Endothelial cell of umbilical vein (primary cell): ENCODE measurements at regions not wholly inside any gene's neighbourhood (a gene's known extent, or its start where the extent isn't known, plus 50 kb on each side); places are given as distances from the start of the nearest gene placed in this dataset.

ENCODE experiments used
- BruUV-seq: library from RNA; stranded (reverse); fragments of 400-500 nt; replicated peaks from 2 replicates; lab custom pipeline; 2021; lab: Mats Ljungman, UMichigan
- CTCF ChIA-PET: fragments of 300-600, 350-600 bp; sonication (Branson Sonifier 250); formaldehyde crosslinking; loops from one replicate; lab custom pipeline; 2021; ENCODE audit warnings: antibody characterized with exemption, inconsistent platforms; lab: Charles Lee
- POLR2A ChIA-PET: fragments of 300-600, 350-600 bp; sonication (Branson Sonifier 250); formaldehyde crosslinking; loops from one replicate; lab custom pipeline; 2021; ENCODE audit warnings: antibody characterized with exemption, inconsistent platforms; lab: Charles Lee
- DNase-seq: peaks from one replicate; pipeline ENCODE4 v3.0.0-alpha.2; 2011; ENCODE audit warnings: low read depth, low spot score
- FAIRE-seq: peaks from 2 replicates; lab custom pipeline; 2011; peaks lifted over from hg19 to GRCh38; lab: Jason Lieb, UNC
- H2AFZ ChIP-seq: 2 replicates; pipeline ENCODE4 v1.6.0; 2012; ENCODE audit warnings: low read depth, low read length, control low read depth, inconsistent platforms
- H3K27ac ChIP-seq: 2 replicates; pipeline ENCODE4 v1.5.1; 2011; ENCODE audit warnings: low read depth, mild to moderate bottlenecking, control low read depth, low read length, moderate library complexity; ENCODE audit not compliant: insufficient read depth
- H3K27me3 ChIP-seq, 2 experiments: 2 replicates each; pipeline versions ENCODE4 v1.6.0 to v1.6.1; 2011; ENCODE audit warnings: low read length in 2 of 2, mixed read lengths in 1 of 2; ENCODE audit not compliant: control insufficient read depth in 2 of 2, insufficient read depth in 2 of 2
- H3K36me3 ChIP-seq, 2 experiments: 2 replicates in 1 of 2; 3 replicates in 1 of 2; pipeline ENCODE4 v1.5.1; 2011; ENCODE audit warnings: low read length in 2 of 2, mild to moderate bottlenecking in 1 of 2, moderate library complexity in 1 of 2; ENCODE audit not compliant: control insufficient read depth in 2 of 2, insufficient read depth in 2 of 2; ENCODE audit errors: extremely low read depth in 1 of 2
- H3K4me1 ChIP-seq: 3 replicates; pipeline ENCODE4 v1.5.1; 2011; ENCODE audit warnings: mild to moderate bottlenecking, low read length; ENCODE audit not compliant: control insufficient read depth, insufficient read depth; ENCODE audit errors: extremely low read depth
- H3K4me2 ChIP-seq: 2 replicates; pipeline ENCODE4 v1.6.1; 2011; ENCODE audit warnings: low read length, control low read depth, mixed read lengths; ENCODE audit not compliant: insufficient read depth
- H3K4me3 ChIP-seq, 3 experiments: fragments of 200-600 bp in 1 of 3; sonication (generic), shearing (Covaris generic) in 1 of 3; replicated peaks in 1 of 3; 2 replicates each; pipeline ENCODE4 v1.5.1; 2011 to 2016; ENCODE audit warnings: control low read depth in 3 of 3, low read length in 3 of 3, mild to moderate bottlenecking in 2 of 3, inconsistent platforms in 1 of 3, low read depth in 1 of 3, moderate library complexity in 1 of 3; ENCODE audit not compliant: insufficient read depth in 1 of 3
- H3K79me2 ChIP-seq: 2 replicates; pipeline ENCODE4 v1.6.0; 2012; ENCODE audit warnings: low read length, inconsistent platforms; ENCODE audit not compliant: control insufficient read depth, insufficient read depth
- H3K9ac ChIP-seq: replicated peaks from 2 replicates; pipeline ENCODE3; 2011; ENCODE audit warnings: low read length, control low read depth; ENCODE audit not compliant: insufficient read depth; ENCODE audit errors: extremely low read depth
- H3K9me1 ChIP-seq: replicated peaks from 3 replicates; pipeline ENCODE4 v1.6.0; 2011; ENCODE audit warnings: mild to moderate bottlenecking, low read length; ENCODE audit not compliant: control insufficient read depth, insufficient read depth; ENCODE audit errors: extremely low read depth
- H3K9me3 ChIP-seq: replicated peaks from 2 replicates; pipeline ENCODE4 v1.5.1; 2012; ENCODE audit warnings: low read length, inconsistent platforms; ENCODE audit not compliant: control insufficient read depth, insufficient read depth
- H4K20me1 ChIP-seq: replicated peaks from 2 replicates; pipeline ENCODE3; 2011; ENCODE audit warnings: mild to moderate bottlenecking, low read length; ENCODE audit not compliant: control insufficient read depth, insufficient read depth; ENCODE audit errors: extremely low read depth
- EZH2 ChIP-seq: IDR thresholded peaks from 2 replicates; pipeline ENCODE4 v1.6.1; 2012; ENCODE audit warnings: borderline replicate concordance, low read depth, mild to moderate bottlenecking, moderate library complexity, low read length, inconsistent platforms; ENCODE audit not compliant: severe bottlenecking
- FOS ChIP-seq: IDR thresholded peaks from 2 replicates; pipeline ENCODE4 v1.6.1; 2011; ENCODE audit warnings: mild to moderate bottlenecking, low read length, moderate library complexity, borderline replicate concordance; ENCODE audit not compliant: insufficient read depth
- GATA2 ChIP-seq: IDR thresholded peaks from 2 replicates; pipeline ENCODE4 v1.7.0; 2011; ENCODE audit warnings: low read depth, mild to moderate bottlenecking, moderate library complexity, mixed read lengths, low read length; ENCODE audit not compliant: insufficient read length, insufficient read depth
- JUN ChIP-seq: IDR thresholded peaks from 2 replicates; pipeline ENCODE4 v1.6.1; 2011; ENCODE audit warnings: borderline replicate concordance, low read depth; ENCODE audit not compliant: insufficient read length, insufficient read depth
- MYC ChIP-seq: IDR thresholded peaks from one replicate; pipeline ENCODE4 v1.6.1; 2011; ENCODE audit warnings: mild to moderate bottlenecking, low read depth, low read length
- POLR2A ChIP-seq: IDR thresholded peaks from 2 replicates; pipeline ENCODE4 v1.6.1; 2012; ENCODE audit warnings: low read depth, mild to moderate bottlenecking, control low read depth, low read length
- POLR2AphosphoS5 ChIP-seq: IDR thresholded peaks from 2 replicates; pipeline ENCODE4 v1.6.1; 2012; ENCODE audit warnings: low read depth, mild to moderate bottlenecking, control low read depth, low read length, moderate library complexity; ENCODE audit not compliant: insufficient read depth
- dilution Hi-C: fragments of 300-500 bp; cut with MboI; formaldehyde crosslinking; loops from one replicate; pipeline ENCODE4 v1.15.0; 2019; ENCODE audit warnings: low sequenced_read_pairs; ENCODE audit not compliant: extremely low pct_ligation_motif_present
- intact Hi-C: fragments of 100-400 bp; cut with micrococcal nuclease; formaldehyde crosslinking; loops from one replicate; pipeline ENCODE4 v1.10.0; 2022
- TF ChIP-seq, protein P1 (sequence below): IDR thresholded peaks from 2 replicates; pipeline ENCODE4 v1.6.1; 2011; ENCODE audit not compliant: insufficient read depth, insufficient read length
- TF ChIP-seq, protein P2 (sequence below), 2 donors: IDR thresholded peaks; 1 replicate in 1 of 2; 2 replicates in 1 of 2; pipeline ENCODE4 v1.5.1; 2011; ENCODE audit warnings: low read length in 2 of 2, mild to moderate bottlenecking in 2 of 2, moderate library complexity in 2 of 2, control low read depth in 1 of 2, inconsistent platforms in 1 of 2, low read depth in 1 of 2; ENCODE audit not compliant: insufficient read depth in 1 of 2; ENCODE audit errors: extremely low read depth in 1 of 2

DNA sequence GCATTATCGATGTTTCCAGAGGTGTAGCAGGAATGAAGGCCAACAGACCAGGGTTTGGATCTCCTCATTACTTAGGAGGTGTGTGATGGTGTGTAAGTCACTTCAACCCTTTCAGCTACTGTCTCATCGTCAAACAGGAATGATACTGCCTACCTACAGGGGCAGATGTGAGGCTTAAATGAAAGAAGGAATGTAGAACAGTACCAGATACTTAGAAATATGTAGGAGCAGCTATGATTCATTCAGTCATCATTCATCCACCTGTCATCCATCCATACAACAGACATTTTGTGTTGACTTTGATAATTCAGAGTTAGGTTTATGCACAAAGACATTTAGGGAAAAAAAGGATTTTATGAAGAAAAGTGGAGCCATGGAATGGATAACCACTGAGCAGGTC, 486.9 kb upstream of the DAB1 start:
- Histone ChIP-seq H3K36me3 (no peaks in the 10 kb centered on the region), H3K27ac (no peak overlapping the region), H3K27me3 (no peaks in the 10 kb centered on the region), H3K9me3 (no peaks in the 10 kb centered on the region), H3K9ac (no peak overlapping the region), H3K4me3 (no peak overlapping the region), H3K4me1 (no peaks in the 10 kb centered on the region), H3K4me2 (no peak overlapping the region), H3K79me2 (no peaks in the 10 kb centered on the region), H2AFZ (no peak overlapping the region), H3K9me1 (no peaks in the 10 kb centered on the region), H4K20me1 (no peaks in the 10 kb centered on the region)
- intact Hi-C loops (no loop called here), dilution Hi-C loops (no loop called here)
- CTCF ChIA-PET, result no interaction called here
- no TSS peak for BruUV-seq
- POLR2A ChIA-PET, result no interaction called here
- TF ChIP-seq, protein P1, sequence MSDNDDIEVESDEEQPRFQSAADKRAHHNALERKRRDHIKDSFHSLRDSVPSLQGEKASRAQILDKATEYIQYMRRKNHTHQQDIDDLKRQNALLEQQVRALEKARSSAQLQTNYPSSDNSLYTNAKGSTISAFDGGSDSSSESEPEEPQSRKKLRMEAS, result no peak
- TF ChIP-seq POLR2AphosphoS5, result no peak
- TF ChIP-seq MYC, result no peak
- TF ChIP-seq GATA2, result no peak
- no peak for TF ChIP-seq POLR2A
- no peak for TF ChIP-seq FOS
- no peak for TF ChIP-seq EZH2
- TF ChIP-seq, protein P2, sequence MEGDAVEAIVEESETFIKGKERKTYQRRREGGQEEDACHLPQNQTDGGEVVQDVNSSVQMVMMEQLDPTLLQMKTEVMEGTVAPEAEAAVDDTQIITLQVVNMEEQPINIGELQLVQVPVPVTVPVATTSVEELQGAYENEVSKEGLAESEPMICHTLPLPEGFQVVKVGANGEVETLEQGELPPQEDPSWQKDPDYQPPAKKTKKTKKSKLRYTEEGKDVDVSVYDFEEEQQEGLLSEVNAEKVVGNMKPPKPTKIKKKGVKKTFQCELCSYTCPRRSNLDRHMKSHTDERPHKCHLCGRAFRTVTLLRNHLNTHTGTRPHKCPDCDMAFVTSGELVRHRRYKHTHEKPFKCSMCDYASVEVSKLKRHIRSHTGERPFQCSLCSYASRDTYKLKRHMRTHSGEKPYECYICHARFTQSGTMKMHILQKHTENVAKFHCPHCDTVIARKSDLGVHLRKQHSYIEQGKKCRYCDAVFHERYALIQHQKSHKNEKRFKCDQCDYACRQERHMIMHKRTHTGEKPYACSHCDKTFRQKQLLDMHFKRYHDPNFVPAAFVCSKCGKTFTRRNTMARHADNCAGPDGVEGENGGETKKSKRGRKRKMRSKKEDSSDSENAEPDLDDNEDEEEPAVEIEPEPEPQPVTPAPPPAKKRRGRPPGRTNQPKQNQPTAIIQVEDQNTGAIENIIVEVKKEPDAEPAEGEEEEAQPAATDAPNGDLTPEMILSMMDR (IDR thresholded peaks at IDR 0.05; ENCODE audit: extremely low read depth in 1 of 2, insufficient read depth in 1 of 2, low read depth in 1 of 2, low read length in 2 of 2), result no peak
- no peak for TF ChIP-seq JUN
- FAIRE-seq (no peak), DNase-seq (no peak)
